GM12872 (cell line): ENCODE measurements at regions not wholly inside any gene's neighbourhood (a gene's known extent, or its start where the extent isn't known, plus 50 kb on each side); places are given as distances from the start of the nearest gene placed in this dataset.

Source experiments
- TF ChIP-seq, protein P1 (sequence below): IDR thresholded peaks from 3 replicates; pipeline ENCODE4 v1.5.1; 2011; ENCODE audit warnings: low read depth, mild to moderate bottlenecking, low read length, moderate library complexity; ENCODE audit not compliant: insufficient read depth

GRCh38 chr7:120030876-120031275, 242.1 kb upstream of the KCND2 start:
- TF ChIP-seq, protein P1, sequence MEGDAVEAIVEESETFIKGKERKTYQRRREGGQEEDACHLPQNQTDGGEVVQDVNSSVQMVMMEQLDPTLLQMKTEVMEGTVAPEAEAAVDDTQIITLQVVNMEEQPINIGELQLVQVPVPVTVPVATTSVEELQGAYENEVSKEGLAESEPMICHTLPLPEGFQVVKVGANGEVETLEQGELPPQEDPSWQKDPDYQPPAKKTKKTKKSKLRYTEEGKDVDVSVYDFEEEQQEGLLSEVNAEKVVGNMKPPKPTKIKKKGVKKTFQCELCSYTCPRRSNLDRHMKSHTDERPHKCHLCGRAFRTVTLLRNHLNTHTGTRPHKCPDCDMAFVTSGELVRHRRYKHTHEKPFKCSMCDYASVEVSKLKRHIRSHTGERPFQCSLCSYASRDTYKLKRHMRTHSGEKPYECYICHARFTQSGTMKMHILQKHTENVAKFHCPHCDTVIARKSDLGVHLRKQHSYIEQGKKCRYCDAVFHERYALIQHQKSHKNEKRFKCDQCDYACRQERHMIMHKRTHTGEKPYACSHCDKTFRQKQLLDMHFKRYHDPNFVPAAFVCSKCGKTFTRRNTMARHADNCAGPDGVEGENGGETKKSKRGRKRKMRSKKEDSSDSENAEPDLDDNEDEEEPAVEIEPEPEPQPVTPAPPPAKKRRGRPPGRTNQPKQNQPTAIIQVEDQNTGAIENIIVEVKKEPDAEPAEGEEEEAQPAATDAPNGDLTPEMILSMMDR: no peak

DNA sequence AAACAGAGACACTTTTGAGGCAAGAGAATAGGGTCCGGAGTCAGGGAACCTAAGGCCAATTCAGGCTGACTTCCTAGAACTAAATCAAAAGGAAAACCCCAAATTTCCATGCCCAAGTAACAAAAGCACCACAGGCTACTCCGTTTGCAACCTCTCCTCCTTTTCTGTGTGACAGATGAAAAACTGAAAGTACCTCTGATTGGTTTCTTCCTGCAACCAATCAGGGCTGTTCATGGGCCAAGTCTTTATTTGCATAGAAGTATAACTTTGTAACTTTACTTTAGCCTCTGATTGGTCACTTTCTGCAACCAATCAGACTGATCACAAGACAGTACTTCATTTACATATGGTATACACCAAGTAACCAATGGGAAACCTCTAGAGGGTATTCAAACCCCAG, 239.9 kb upstream of the KCND2 start:
- TF ChIP-seq, protein P1: no peak

- TF ChIP-seq, protein P1: no peak
Observed at GRCh38 chr7:120039138-120039537, 233.8 kb upstream of the KCND2 start.

DNA sequence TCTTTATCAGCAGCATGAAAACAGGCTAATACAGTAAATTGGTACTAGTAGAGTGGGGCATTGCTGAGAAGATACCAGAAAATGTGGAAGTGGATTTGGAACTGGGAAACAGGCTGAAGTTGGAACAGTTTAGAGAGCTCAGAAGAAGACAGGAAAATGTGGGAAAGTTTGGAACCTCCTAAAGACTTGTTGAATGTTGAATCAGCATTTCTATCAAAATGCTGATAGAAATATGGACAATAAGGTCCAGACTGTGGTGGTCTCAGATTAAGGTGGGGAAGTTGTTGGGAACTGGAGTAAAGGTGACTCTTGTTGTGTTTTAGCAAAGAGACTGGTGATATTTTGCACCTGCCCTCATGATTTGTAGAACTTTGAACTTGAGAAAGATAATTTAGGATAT, 231.2 kb upstream of the KCND2 start:
- TF ChIP-seq, protein P1: no peak

DNA sequence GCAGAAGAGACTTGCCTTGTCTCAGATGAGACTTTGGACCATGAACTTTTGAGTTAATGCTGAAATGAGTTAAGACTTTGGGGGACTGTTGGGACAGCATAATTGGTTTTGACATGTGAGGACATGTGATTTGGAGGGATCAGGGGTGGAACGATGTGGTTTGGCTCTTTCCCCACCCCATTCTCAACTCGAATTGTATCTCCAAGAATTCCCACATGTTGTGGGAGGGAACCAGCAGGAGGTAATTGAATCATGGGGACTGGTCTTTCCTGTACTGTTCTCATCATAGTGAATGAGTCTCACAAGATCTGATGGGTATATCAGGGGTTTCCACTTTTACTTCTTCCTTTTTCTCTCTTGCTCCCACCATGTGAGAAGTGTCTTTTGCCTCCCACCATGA, 229.7 kb upstream of the KCND2 start:
- TF ChIP-seq, protein P1: no peak

DNA sequence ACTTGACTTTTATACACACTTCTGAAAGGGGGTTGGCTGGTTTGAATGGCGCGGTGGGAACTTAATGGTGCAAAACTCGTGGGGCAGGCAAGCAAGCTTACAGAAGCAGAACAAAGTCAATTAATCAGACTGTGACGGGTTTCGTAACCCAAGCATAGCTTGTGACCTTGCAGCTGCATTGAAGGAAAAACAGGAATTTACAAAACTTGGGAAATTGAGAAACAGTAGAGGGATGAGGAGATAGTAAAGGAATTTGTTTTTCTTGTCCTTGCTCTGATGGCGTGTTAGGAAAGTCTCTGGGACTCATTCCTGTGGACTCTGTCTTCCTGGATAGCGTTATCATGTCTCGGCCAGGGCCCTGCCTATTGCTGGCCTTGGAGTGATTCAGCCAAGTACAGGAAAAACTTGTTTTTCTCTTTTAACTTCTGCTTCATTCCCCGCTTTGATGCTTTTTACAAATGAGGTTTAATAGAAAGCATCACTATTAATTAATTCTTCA, 220.0 kb upstream of the KCND2 start:
- TF ChIP-seq, protein P1: no peak

GRCh38 chr7:120053390-120053961, 219.5 kb upstream of the KCND2 start:
- TF ChIP-seq, protein P1: no peak
